IMR-90 (cell line): ENCODE measurements at regions not wholly inside any gene's neighbourhood (a gene's known extent, or its start where the extent isn't known, plus 50 kb on each side); places are given as distances from the start of the nearest gene placed in this dataset.

Experiments
- ATAC-seq: fragments of 200-7000 bp; cut with Tn5 transposase; 2 replicates; pipeline ENCODE4 v1.9.1; 2020; ENCODE audit warnings: low read depth, mild to moderate bottlenecking, moderate library complexity
- BruUV-seq: library from RNA; stranded (reverse); fragments of 400-500 nt; replicated peaks from 2 replicates; lab custom pipeline; 2021; lab: Mats Ljungman, UMichigan
- CTCF ChIA-PET: fragments of 300-600 bp; formaldehyde crosslinking; extraction: SDS; loops from one replicate; lab custom pipeline; 2021; ENCODE audit warnings: antibody characterized with exemption; lab: Yijun Ruan, JAX
- POLR2A ChIA-PET: fragments of 300-600 bp; sonication (Branson Sonifier 250); formaldehyde crosslinking; loops from one replicate; lab custom pipeline; 2022; ENCODE audit warnings: antibody characterized with exemption; ENCODE audit not compliant: unreplicated experiment; lab: Charles Lee
- DNase-seq: peaks from one replicate; pipeline ENCODE4 v3.0.0; 2013
- H2AFZ ChIP-seq: replicated peaks from 2 replicates; pipeline ENCODE3; 2013; ENCODE audit warnings: low read length, mild to moderate bottlenecking; ENCODE audit not compliant: poor library complexity
- H2AK5ac ChIP-seq: 2 replicates; pipeline ENCODE4 v1.6.1; 2013; ENCODE audit warnings: low read depth, low read length, inconsistent platforms
- H2AK9ac ChIP-seq: replicated peaks from 2 replicates; pipeline ENCODE3; 2013; ENCODE audit warnings: mild to moderate bottlenecking, low read depth, low read length, moderate library complexity; ENCODE audit not compliant: poor library complexity
- H2BK120ac ChIP-seq: 2 replicates; pipeline ENCODE4 v1.6.1; 2013; ENCODE audit warnings: low read depth, low read length, inconsistent platforms
- H2BK15ac ChIP-seq: 3 replicates; pipeline ENCODE4 v1.6.1; 2013; ENCODE audit warnings: low read depth, low read length, inconsistent platforms
- H2BK20ac ChIP-seq: 2 replicates; pipeline ENCODE4 v1.6.1; 2013; ENCODE audit warnings: low read depth, mild to moderate bottlenecking, inconsistent platforms, low read length, moderate library complexity
- H2BK5ac ChIP-seq: 2 replicates; pipeline ENCODE4 v1.6.1; 2013; ENCODE audit warnings: mild to moderate bottlenecking, low read depth, low read length, inconsistent platforms; ENCODE audit not compliant: poor library complexity, severe bottlenecking
- H3K14ac ChIP-seq: replicated peaks from 2 replicates; pipeline ENCODE4 v1.6.1; 2013; ENCODE audit warnings: low read depth, low read length, inconsistent platforms
- H3K18ac ChIP-seq: 2 replicates; pipeline ENCODE4 v1.6.1; 2013; ENCODE audit warnings: low read depth, low read length, control low read depth
- H3K23ac ChIP-seq: 2 replicates; pipeline ENCODE4 v1.6.1; 2013; ENCODE audit warnings: low read depth, low read length, inconsistent platforms
- H3K27ac ChIP-seq: 2 replicates; pipeline ENCODE4 v1.5.1; 2013; ENCODE audit warnings: mild to moderate bottlenecking, control low read depth, low read length; ENCODE audit not compliant: insufficient read depth
- H3K27me3 ChIP-seq: 2 replicates; pipeline ENCODE4 v1.6.1; 2013; ENCODE audit warnings: low read length; ENCODE audit not compliant: control insufficient read depth, insufficient read depth
- H3K36me3 ChIP-seq: 2 replicates; pipeline ENCODE4 v1.6.1; 2013; ENCODE audit warnings: low read length, mixed read lengths; ENCODE audit not compliant: control insufficient read depth, insufficient read depth
- H3K4ac ChIP-seq: 2 replicates; pipeline ENCODE4 v1.6.1; 2013; ENCODE audit warnings: low read depth, low read length, inconsistent platforms
- H3K4me1 ChIP-seq: 2 replicates; pipeline ENCODE4 v1.6.1; 2013; ENCODE audit warnings: low read length, mixed read lengths; ENCODE audit not compliant: control insufficient read depth, insufficient read depth
- H3K4me2 ChIP-seq: 2 replicates; pipeline ENCODE4 v1.6.1; 2013; ENCODE audit warnings: low read depth, mild to moderate bottlenecking, control low read depth, low read length, moderate library complexity
- H3K4me3 ChIP-seq: 2 replicates; pipeline ENCODE4 v1.5.1; 2013; ENCODE audit warnings: low read depth, mild to moderate bottlenecking, control low read depth, low read length, moderate library complexity; ENCODE audit not compliant: insufficient read depth
- H3K56ac ChIP-seq: 2 replicates; pipeline ENCODE4 v1.6.1; 2013; ENCODE audit warnings: low read length, inconsistent platforms; ENCODE audit not compliant: insufficient read depth; ENCODE audit errors: extremely low read depth
- H3K79me1 ChIP-seq, 2 experiments: 2 replicates each; pipeline ENCODE4 v1.6.1; 2013; ENCODE audit warnings: low read length in 2 of 2, inconsistent platforms in 1 of 2, low read depth in 1 of 2
- H3K9ac ChIP-seq: 2 replicates; pipeline ENCODE4 v1.6.1; 2013; ENCODE audit warnings: low read depth, low read length, control low read depth
- H3K9me1 ChIP-seq: 2 replicates; pipeline ENCODE4 v1.6.1; 2013; ENCODE audit warnings: low read length, inconsistent platforms; ENCODE audit not compliant: insufficient read depth
- H3K9me3 ChIP-seq: 2 replicates; pipeline ENCODE4 v1.6.1; 2013; ENCODE audit warnings: low read length; ENCODE audit not compliant: control insufficient read depth, insufficient read depth
- H4K20me1 ChIP-seq: 2 replicates; pipeline ENCODE4 v1.6.1; 2013; ENCODE audit warnings: low read length, inconsistent platforms; ENCODE audit not compliant: insufficient read depth
- H4K5ac ChIP-seq: 2 replicates; pipeline ENCODE4 v1.6.1; 2013; ENCODE audit warnings: mild to moderate bottlenecking, low read depth, low read length, control low read depth
- H4K8ac ChIP-seq, 2 experiments: 2 replicates each; pipeline ENCODE4 v1.6.1; 2013; ENCODE audit warnings: low read depth in 2 of 2, low read length in 2 of 2, control low read depth in 1 of 2, inconsistent platforms in 1 of 2
- H4K91ac ChIP-seq: 2 replicates; pipeline ENCODE4 v1.6.1; 2013; ENCODE audit warnings: low read depth, low read length, inconsistent platforms; ENCODE audit not compliant: insufficient read depth
- BHLHE40 ChIP-seq: fragments of 150-350 bp; IDR thresholded peaks from 2 replicates; pipeline ENCODE4 v1.6.1; 2016; ENCODE audit warnings: mild to moderate bottlenecking, low read depth, low read length
- CEBPB ChIP-seq: IDR thresholded peaks from 2 replicates; pipeline ENCODE4 v1.6.1; 2012; ENCODE audit warnings: low read depth, low read length, improper control_type of control experiment
- CHD1 ChIP-seq: IDR thresholded peaks from 2 replicates; pipeline ENCODE4 v1.6.1; 2012; ENCODE audit warnings: low read depth, low read length, improper control_type of control experiment
- MAZ ChIP-seq: IDR thresholded peaks from 2 replicates; pipeline ENCODE4 v1.6.1; 2012; ENCODE audit warnings: low read depth, mild to moderate bottlenecking, low read length, improper control_type of control experiment, moderate library complexity, borderline replicate concordance
- MXI1 ChIP-seq: IDR thresholded peaks from 2 replicates; pipeline ENCODE4 v1.6.1; 2012; ENCODE audit warnings: low read depth, mild to moderate bottlenecking, low read length, moderate library complexity, borderline replicate concordance
- NFE2L2 ChIP-seq: fragments of 150-350 bp; IDR thresholded peaks from 2 replicates; pipeline ENCODE4 v1.6.1; 2016; ENCODE audit warnings: low read depth, mild to moderate bottlenecking, low read length
- POLR2A ChIP-seq: IDR thresholded peaks from 2 replicates; pipeline ENCODE4 v1.6.1; 2012; ENCODE audit warnings: mild to moderate bottlenecking, low read depth, low read length
- RAD21 ChIP-seq: IDR thresholded peaks from 2 replicates; pipeline ENCODE4 v1.6.1; 2012; ENCODE audit warnings: low read length, improper control_type of control experiment
- RCOR1 ChIP-seq: IDR thresholded peaks from 2 replicates; pipeline ENCODE4 v1.6.1; 2012; ENCODE audit warnings: mild to moderate bottlenecking, low read length, improper control_type of control experiment; ENCODE audit not compliant: insufficient replicate concordance
- RFX5 ChIP-seq: IDR thresholded peaks from 2 replicates; pipeline ENCODE4 v1.8.0; 2012; ENCODE audit warnings: low read depth, mild to moderate bottlenecking, low read length, moderate library complexity
- WGBS, 2 experiments: methylation state at CpG; one replicate each; pipeline versions ENCODE4 v1.1.5 to v1.1.7; 2013; ENCODE audit warnings: missing lambda C conversion rate in 2 of 2; ENCODE audit not compliant: insufficient read length in 1 of 2; ENCODE audit errors: extremely low coverage in 2 of 2; 5-methylcytosine and 5-hydroxymethylcytosine counted together
- dilution Hi-C: fragments of 300-500 bp; cut with HindIII; formaldehyde crosslinking; loops from one replicate; pipeline ENCODE4 v1.14.3; 2018; ENCODE audit warnings: low sequenced_read_pairs; ENCODE audit not compliant: unreplicated experiment
- in situ Hi-C: fragments of 300-500 bp; cut with MboI; formaldehyde crosslinking; loops from 3 replicates; pipeline ENCODE4 v1.14.3; 2019; ENCODE audit warnings: low sequenced_read_pairs, inconsistent platforms, mixed read lengths
- intact Hi-C: fragments of 100-400 bp; cut with micrococcal nuclease; formaldehyde crosslinking; loops from 2 replicates; pipeline ENCODE4 v1.10.0; 2022
- TF ChIP-seq, protein P1 (sequence below): fragments of 150-350 bp; IDR thresholded peaks from 2 replicates; pipeline ENCODE4 v1.6.1; 2016; ENCODE audit warnings: low read depth, mild to moderate bottlenecking, low read length, moderate library complexity, borderline replicate concordance
- TF ChIP-seq, protein P2 (sequence below): conservative IDR thresholded peaks from 2 replicates; pipeline ENCODE4 v1.5.1; 2012; ENCODE audit warnings: mild to moderate bottlenecking, low read depth, low read length, improper control_type of control experiment
- TF ChIP-seq, protein P3 (sequence below): fragments of 150-350 bp; IDR thresholded peaks from 2 replicates; pipeline ENCODE4 v1.6.1; 2017; ENCODE audit warnings: mild to moderate bottlenecking, antibody characterized with exemption, low read length, low read depth

DNA sequence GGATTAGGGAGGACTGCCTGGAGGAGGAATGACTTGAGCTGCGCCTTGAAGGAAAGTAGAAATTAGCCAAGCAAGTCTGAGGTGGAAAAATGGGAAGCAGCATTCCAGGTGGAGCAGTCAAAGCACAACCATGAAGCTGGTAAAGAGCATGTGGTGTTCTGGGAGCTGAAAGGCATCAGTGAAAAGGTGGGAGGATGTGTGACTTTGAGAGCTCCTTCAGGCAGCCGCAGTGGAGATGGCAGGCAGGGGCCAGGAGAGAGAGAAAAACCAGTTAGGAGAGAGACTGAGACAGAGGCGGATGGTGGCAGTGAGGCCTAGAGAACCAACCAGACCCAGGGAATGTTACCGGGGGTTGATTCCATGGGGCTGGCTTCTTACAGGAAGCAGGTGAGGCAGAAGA lies 393.4 kb downstream of the MIAT start:
- intact Hi-C loops, result no loop called here
- ChIA-PET POLR2A (no interaction called here), CTCF (no interaction called here)
- dilution Hi-C loops, result no loop called here
- Histone ChIP-seq H3K4me3 (no peak overlapping the region), H4K91ac (no peak overlapping the region), H3K9me3 (no peaks in the 10 kb centered on the region), H3K56ac (no peak overlapping the region), H2AK5ac (no peak overlapping the region), H2AK9ac (no peak overlapping the region), H3K9ac (no peak overlapping the region), H4K5ac (no peak overlapping the region), H2BK20ac (no peak overlapping the region), H3K23ac (no peak overlapping the region), H2AFZ (no peak overlapping the region), H3K4me1 (no peaks in the 10 kb centered on the region), H4K8ac (no peak overlapping the region), H2BK120ac (no peak overlapping the region), H3K4me2 (no peak overlapping the region), H2BK5ac (no peak overlapping the region), H3K4ac (no peak overlapping the region), H3K27me3 (peaks cover 18% of the 10 kb centered on the region), H3K79me1 (no peaks in the 10 kb centered on the region), H2BK15ac (no peak overlapping the region), H3K9me1 (no peaks in the 10 kb centered on the region), H3K14ac (no peak overlapping the region), H4K20me1 (no peaks in the 10 kb centered on the region), H3K18ac (no peak overlapping the region), H3K27ac (no peak overlapping the region), H3K36me3 (no peaks in the 10 kb centered on the region)
- no peak for DNase-seq
- TF ChIP-seq CHD1 (no peak), POLR2A (no peak), MXI1 (no peak), RFX5 (no peak), BHLHE40 (no peak), CEBPB (no peak), NFE2L2 (no peak), RCOR1 (no peak), MAZ (no peak), RAD21 (no peak)
- TF ChIP-seq, protein P1, sequence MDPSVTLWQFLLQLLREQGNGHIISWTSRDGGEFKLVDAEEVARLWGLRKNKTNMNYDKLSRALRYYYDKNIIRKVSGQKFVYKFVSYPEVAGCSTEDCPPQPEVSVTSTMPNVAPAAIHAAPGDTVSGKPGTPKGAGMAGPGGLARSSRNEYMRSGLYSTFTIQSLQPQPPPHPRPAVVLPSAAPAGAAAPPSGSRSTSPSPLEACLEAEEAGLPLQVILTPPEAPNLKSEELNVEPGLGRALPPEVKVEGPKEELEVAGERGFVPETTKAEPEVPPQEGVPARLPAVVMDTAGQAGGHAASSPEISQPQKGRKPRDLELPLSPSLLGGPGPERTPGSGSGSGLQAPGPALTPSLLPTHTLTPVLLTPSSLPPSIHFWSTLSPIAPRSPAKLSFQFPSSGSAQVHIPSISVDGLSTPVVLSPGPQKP, result no peak
- TF ChIP-seq, protein P2, sequence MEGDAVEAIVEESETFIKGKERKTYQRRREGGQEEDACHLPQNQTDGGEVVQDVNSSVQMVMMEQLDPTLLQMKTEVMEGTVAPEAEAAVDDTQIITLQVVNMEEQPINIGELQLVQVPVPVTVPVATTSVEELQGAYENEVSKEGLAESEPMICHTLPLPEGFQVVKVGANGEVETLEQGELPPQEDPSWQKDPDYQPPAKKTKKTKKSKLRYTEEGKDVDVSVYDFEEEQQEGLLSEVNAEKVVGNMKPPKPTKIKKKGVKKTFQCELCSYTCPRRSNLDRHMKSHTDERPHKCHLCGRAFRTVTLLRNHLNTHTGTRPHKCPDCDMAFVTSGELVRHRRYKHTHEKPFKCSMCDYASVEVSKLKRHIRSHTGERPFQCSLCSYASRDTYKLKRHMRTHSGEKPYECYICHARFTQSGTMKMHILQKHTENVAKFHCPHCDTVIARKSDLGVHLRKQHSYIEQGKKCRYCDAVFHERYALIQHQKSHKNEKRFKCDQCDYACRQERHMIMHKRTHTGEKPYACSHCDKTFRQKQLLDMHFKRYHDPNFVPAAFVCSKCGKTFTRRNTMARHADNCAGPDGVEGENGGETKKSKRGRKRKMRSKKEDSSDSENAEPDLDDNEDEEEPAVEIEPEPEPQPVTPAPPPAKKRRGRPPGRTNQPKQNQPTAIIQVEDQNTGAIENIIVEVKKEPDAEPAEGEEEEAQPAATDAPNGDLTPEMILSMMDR, result no peak
- TF ChIP-seq, protein P3, sequence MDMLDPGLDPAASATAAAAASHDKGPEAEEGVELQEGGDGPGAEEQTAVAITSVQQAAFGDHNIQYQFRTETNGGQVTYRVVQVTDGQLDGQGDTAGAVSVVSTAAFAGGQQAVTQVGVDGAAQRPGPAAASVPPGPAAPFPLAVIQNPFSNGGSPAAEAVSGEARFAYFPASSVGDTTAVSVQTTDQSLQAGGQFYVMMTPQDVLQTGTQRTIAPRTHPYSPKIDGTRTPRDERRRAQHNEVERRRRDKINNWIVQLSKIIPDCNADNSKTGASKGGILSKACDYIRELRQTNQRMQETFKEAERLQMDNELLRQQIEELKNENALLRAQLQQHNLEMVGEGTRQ, result no peak
- in situ Hi-C loops, result no loop called here
- 68% methylated on average over 3 of the region's 4 CpGs; no CpG with 5 or more reads in 1 of the 2 experiments for WGBS, 2 experiments
- BruUV-seq, result no TSS peak
- ATAC-seq, result no peak
